ENCODE measurements at regions not wholly inside any gene's neighbourhood (a gene's known extent, or its start where the extent isn't known, plus 50 kb on each side); places are given as distances from the start of the nearest gene placed in this dataset.

GRCh38 chr18:43751835-43752234 is 474.5 kb upstream of the SYT4 start:
- intact Hi-C loops (cut with DNase I), result no loop called here
- TF ChIP-seq, protein P1, sequence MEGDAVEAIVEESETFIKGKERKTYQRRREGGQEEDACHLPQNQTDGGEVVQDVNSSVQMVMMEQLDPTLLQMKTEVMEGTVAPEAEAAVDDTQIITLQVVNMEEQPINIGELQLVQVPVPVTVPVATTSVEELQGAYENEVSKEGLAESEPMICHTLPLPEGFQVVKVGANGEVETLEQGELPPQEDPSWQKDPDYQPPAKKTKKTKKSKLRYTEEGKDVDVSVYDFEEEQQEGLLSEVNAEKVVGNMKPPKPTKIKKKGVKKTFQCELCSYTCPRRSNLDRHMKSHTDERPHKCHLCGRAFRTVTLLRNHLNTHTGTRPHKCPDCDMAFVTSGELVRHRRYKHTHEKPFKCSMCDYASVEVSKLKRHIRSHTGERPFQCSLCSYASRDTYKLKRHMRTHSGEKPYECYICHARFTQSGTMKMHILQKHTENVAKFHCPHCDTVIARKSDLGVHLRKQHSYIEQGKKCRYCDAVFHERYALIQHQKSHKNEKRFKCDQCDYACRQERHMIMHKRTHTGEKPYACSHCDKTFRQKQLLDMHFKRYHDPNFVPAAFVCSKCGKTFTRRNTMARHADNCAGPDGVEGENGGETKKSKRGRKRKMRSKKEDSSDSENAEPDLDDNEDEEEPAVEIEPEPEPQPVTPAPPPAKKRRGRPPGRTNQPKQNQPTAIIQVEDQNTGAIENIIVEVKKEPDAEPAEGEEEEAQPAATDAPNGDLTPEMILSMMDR (IDR thresholded peaks at IDR 0.05), result no peak
- no peaks in the 10 kb centered on the region for H3K4me1 ChIP-seq

GRCh38 chr18:43757273-43757672 is 480.0 kb upstream of the SYT4 start:
- no peaks in the 10 kb centered on the region for H3K36me3 ChIP-seq
- H3K4me1 ChIP-seq, result no peaks in the 10 kb centered on the region
- intact Hi-C loops (cut with DNase I), result no loop called here
- DNase-seq, result no peak
- no peak overlapping the region for H3K4me3 ChIP-seq
- TF ChIP-seq, protein P1 (IDR thresholded peaks at IDR 0.05), result no peak
- no peak overlapping the region for H3K27ac ChIP-seq
- ATAC-seq, result no peak
- no peaks in the 10 kb centered on the region for H3K27me3 ChIP-seq (ENCODE audit: low read depth)
- no peaks in the 10 kb centered on the region for H3K9me3 ChIP-seq

More at GRCh38 chr18:43751835-43752234, 474.5 kb upstream of the SYT4 start:
- H3K36me3 ChIP-seq, result no peaks in the 10 kb centered on the region
- peaks cover 16% of the 10 kb centered on the region for H3K9me3 ChIP-seq
- no peak overlapping the region for H3K27ac ChIP-seq
- ATAC-seq, result no peak
- H3K27me3 ChIP-seq (ENCODE audit: low read depth), result no peaks in the 10 kb centered on the region
- DNase-seq, result no peak
- H3K4me3 ChIP-seq, result no peak overlapping the region

GRCh38 chr18:43758734-43759133 is 481.4 kb upstream of the SYT4 start:
- ATAC-seq (no peak), DNase-seq (no peak)
- Histone ChIP-seq H3K27me3 (ENCODE audit: low read depth) (no peaks in the 10 kb centered on the region), H3K36me3 (no peaks in the 10 kb centered on the region), H3K4me3 (no peak overlapping the region), H3K9me3 (no peaks in the 10 kb centered on the region), H3K4me1 (no peaks in the 10 kb centered on the region), H3K27ac (no peak overlapping the region)
- intact Hi-C loops (cut with DNase I), result no loop called here
- TF ChIP-seq, protein P1 (IDR thresholded peaks at IDR 0.05), result no peak

GRCh38 chr18:43760010-43760409 is 482.7 kb upstream of the SYT4 start:
- no peak for ATAC-seq
- intact Hi-C loops (cut with DNase I), result no loop called here

DNA sequence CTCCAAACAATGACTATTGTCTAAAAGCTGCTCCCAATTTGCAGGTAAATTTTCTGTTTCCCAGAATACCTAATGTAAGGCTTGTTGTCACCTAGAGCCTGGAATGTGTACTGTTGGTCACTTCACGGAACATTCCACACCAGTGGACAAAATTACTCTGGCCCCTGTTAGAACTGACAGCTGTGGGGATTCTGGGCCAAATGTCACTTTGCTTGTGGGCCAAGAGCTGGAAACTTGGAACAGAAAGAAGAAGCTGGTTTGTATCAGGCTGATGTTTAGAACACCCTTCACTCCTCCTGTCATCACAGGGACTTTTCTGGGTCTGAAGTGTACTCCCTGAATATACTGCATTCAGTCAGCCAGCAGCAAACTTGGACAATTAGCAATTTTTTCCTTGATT is 495.6 kb upstream of the SYT4 start:
- no peak overlapping the region for H3K4me3 ChIP-seq
- no peaks in the 10 kb centered on the region for H3K9me3 ChIP-seq
- no peaks in the 10 kb centered on the region for H3K36me3 ChIP-seq
- ATAC-seq (peak; percentile 44 to 47), DNase-seq (no peak)
- peaks cover 4% of the 10 kb centered on the region for H3K4me1 ChIP-seq
- TF ChIP-seq, protein P1 (IDR thresholded peaks at IDR 0.05), result no peak
- H3K27me3 ChIP-seq (ENCODE audit: low read depth), result no peaks in the 10 kb centered on the region
- H3K27ac ChIP-seq, result no peak overlapping the region
- intact Hi-C loops (cut with DNase I), result no loop called here

More at GRCh38 chr18:43760010-43760409, 482.7 kb upstream of the SYT4 start:
- Histone ChIP-seq H3K4me3 (no peak overlapping the region), H3K36me3 (no peaks in the 10 kb centered on the region), H3K27me3 (ENCODE audit: low read depth) (no peaks in the 10 kb centered on the region), H3K27ac (no peak overlapping the region), H3K4me1 (no peaks in the 10 kb centered on the region), H3K9me3 (no peaks in the 10 kb centered on the region)
- TF ChIP-seq, protein P1 (IDR thresholded peaks at IDR 0.05), result no peak
- no peak for DNase-seq

GRCh38 chr18:43774497-43774896 is 497.2 kb upstream of the SYT4 start:
- H3K27me3 ChIP-seq (ENCODE audit: low read depth), result no peaks in the 10 kb centered on the region
- peaks cover 4% of the 10 kb centered on the region for H3K4me1 ChIP-seq
- intact Hi-C loops (cut with DNase I), result no loop called here
- no peak overlapping the region for H3K27ac ChIP-seq
- H3K4me3 ChIP-seq, result no peak overlapping the region
- ATAC-seq (no peak), DNase-seq (no peak)
- TF ChIP-seq, protein P1 (IDR thresholded peaks at IDR 0.05), result no peak
- no peaks in the 10 kb centered on the region for H3K36me3 ChIP-seq
- no peaks in the 10 kb centered on the region for H3K9me3 ChIP-seq

Data from lower lobe of right lung (tissue), 2 donors.